ENCODE measurements at regions not wholly inside any gene's neighbourhood (a gene's known extent, or its start where the extent isn't known, plus 50 kb on each side); places are given as distances from the start of the nearest gene placed in this dataset.

DNA sequence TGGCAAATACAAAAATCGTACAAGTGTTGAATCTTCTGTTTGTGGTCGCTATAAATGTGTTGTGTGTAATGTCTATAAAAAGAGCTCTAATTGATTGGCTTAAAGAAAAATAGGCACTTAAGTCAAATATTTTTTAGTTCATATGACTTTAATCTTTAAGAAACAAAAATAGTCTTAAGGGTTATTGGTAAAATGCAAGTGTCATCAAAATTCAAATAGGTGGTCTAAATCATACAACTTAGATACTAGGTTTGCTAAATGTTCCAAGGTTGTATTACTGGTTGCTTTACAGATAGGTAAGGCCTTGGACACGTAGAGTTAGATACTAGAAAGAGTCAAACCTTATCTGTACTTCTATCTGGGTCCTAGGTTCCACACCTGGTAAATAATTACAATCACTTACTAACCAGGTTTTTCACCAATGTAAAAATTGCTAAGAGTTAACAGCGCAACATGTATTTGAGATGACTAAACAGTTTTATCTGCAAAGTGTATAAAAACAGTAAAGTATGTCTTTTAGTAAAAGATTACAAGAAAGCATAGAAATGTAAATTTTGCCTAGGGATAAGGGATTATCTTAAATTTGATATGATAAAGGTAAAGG lies 91.1 kb upstream of the GNAZ start:
- no peak for TF ChIP-seq POLR2A (IDR thresholded peaks at IDR 0.05)
- TF ChIP-seq, protein P1, sequence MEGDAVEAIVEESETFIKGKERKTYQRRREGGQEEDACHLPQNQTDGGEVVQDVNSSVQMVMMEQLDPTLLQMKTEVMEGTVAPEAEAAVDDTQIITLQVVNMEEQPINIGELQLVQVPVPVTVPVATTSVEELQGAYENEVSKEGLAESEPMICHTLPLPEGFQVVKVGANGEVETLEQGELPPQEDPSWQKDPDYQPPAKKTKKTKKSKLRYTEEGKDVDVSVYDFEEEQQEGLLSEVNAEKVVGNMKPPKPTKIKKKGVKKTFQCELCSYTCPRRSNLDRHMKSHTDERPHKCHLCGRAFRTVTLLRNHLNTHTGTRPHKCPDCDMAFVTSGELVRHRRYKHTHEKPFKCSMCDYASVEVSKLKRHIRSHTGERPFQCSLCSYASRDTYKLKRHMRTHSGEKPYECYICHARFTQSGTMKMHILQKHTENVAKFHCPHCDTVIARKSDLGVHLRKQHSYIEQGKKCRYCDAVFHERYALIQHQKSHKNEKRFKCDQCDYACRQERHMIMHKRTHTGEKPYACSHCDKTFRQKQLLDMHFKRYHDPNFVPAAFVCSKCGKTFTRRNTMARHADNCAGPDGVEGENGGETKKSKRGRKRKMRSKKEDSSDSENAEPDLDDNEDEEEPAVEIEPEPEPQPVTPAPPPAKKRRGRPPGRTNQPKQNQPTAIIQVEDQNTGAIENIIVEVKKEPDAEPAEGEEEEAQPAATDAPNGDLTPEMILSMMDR (IDR thresholded peaks at IDR 0.05): no peak

Data from breast epithelium (tissue), 3 donors.